Liver (tissue), 8 donors: ENCODE measurements at regions not wholly inside any gene's neighbourhood (a gene's known extent, or its start where the extent isn't known, plus 50 kb on each side); places are given as distances from the start of the nearest gene placed in this dataset.

Experiments
- DNase-seq: peaks from one replicate; pipeline ENCODE4 v3.0.0-alpha.2; 2017; ENCODE audit warnings: low spot score
- H3K27ac ChIP-seq, 2 donors: one replicate each; pipeline ENCODE4 v1.7.0; 2013; ENCODE audit warnings: inconsistent platforms in 2 of 2, low read length in 2 of 2, control low read depth in 1 of 2, low read depth in 1 of 2, mild to moderate bottlenecking in 1 of 2
- H3K27me3 ChIP-seq, 4 donors: one replicate each; pipeline versions ENCODE4 v1.6.1 to v1.7.0; 2013; ENCODE audit warnings: low read length in 3 of 4, inconsistent platforms in 1 of 4, mild to moderate bottlenecking in 1 of 4, moderate library complexity in 1 of 4; ENCODE audit not compliant: control insufficient read depth in 4 of 4, insufficient read depth in 4 of 4
- H3K36me3 ChIP-seq, 4 donors: one replicate each; pipeline versions ENCODE4 v1.6.1 to v1.7.0; 2013; ENCODE audit warnings: low read length in 3 of 4, mild to moderate bottlenecking in 3 of 4, low read depth in 1 of 4, moderate library complexity in 1 of 4; ENCODE audit not compliant: control insufficient read depth in 4 of 4, insufficient read depth in 3 of 4
- H3K4me1 ChIP-seq, 4 donors: one replicate each; pipeline versions ENCODE4 v1.6.1 to v1.7.0; 2013; ENCODE audit warnings: low read length in 3 of 4, mild to moderate bottlenecking in 3 of 4, moderate library complexity in 1 of 4; ENCODE audit not compliant: control insufficient read depth in 4 of 4, insufficient read depth in 4 of 4
- H3K4me3 ChIP-seq, 3 donors: one replicate each; pipeline versions ENCODE4 v1.6.1 to v1.7.0; 2013; ENCODE audit warnings: low read length in 3 of 3, control low read depth in 1 of 3, low read depth in 1 of 3, mild to moderate bottlenecking in 1 of 3
- H3K9ac ChIP-seq, 2 donors: one replicate each; pipeline ENCODE4 v1.7.0; 2013; ENCODE audit warnings: low read length in 2 of 2, mild to moderate bottlenecking in 2 of 2, moderate library complexity in 2 of 2, control low read depth in 1 of 2, low read depth in 1 of 2
- H3K9me3 ChIP-seq, 4 donors: one replicate each; pipeline versions ENCODE4 v1.6.1 to v1.7.0; 2013; ENCODE audit warnings: low read length in 3 of 4; ENCODE audit not compliant: control insufficient read depth in 4 of 4
- EGR1 ChIP-seq, 2 donors: IDR thresholded peaks; 2 replicates each; pipeline ENCODE4 v1.6.1; 2016 to 2018; ENCODE audit warnings: antibody characterized with exemption in 2 of 2, low read depth in 2 of 2
- FOXA1 ChIP-seq: IDR thresholded peaks from 2 replicates; pipeline ENCODE4 v1.6.1; 2016; ENCODE audit warnings: antibody characterized with exemption
- FOXA2 ChIP-seq: IDR thresholded peaks from 2 replicates; pipeline ENCODE4 v1.6.1; 2016; ENCODE audit warnings: antibody characterized with exemption
- GABPA ChIP-seq, 2 donors: IDR thresholded peaks in 1 of 2; conservative IDR thresholded peaks in 1 of 2; 2 replicates each; pipeline ENCODE4 v1.6.1; 2016; ENCODE audit warnings: antibody characterized with exemption in 2 of 2, mild to moderate bottlenecking in 1 of 2, moderate library complexity in 1 of 2
- HNF4A ChIP-seq, 2 donors: conservative IDR thresholded peaks; 2 replicates each; pipeline ENCODE4 v1.6.1; 2016; ENCODE audit warnings: antibody characterized with exemption in 2 of 2, mild to moderate bottlenecking in 2 of 2
- HNF4G ChIP-seq: IDR thresholded peaks from 2 replicates; pipeline ENCODE4 v1.6.1; 2016; ENCODE audit warnings: antibody characterized with exemption
- JUND ChIP-seq, 2 donors: IDR thresholded peaks; 2 replicates each; pipeline ENCODE4 v1.6.1; 2016; ENCODE audit warnings: antibody characterized with exemption in 2 of 2
- NR2F2 ChIP-seq: IDR thresholded peaks from 2 replicates; pipeline ENCODE4 v1.6.1; 2016; ENCODE audit warnings: antibody characterized with exemption
- RAD21 ChIP-seq, 2 donors: IDR thresholded peaks; 2 replicates each; pipeline ENCODE4 v1.6.1; 2016; ENCODE audit warnings: antibody characterized with exemption in 2 of 2, mild to moderate bottlenecking in 2 of 2
- RXRA ChIP-seq, 2 donors: IDR thresholded peaks; 2 replicates each; pipeline ENCODE4 v1.6.1; 2017 to 2018; ENCODE audit warnings: antibody characterized with exemption in 2 of 2, mild to moderate bottlenecking in 1 of 2
- SP1 ChIP-seq: IDR thresholded peaks from 2 replicates; pipeline ENCODE4 v1.6.1; 2018; ENCODE audit warnings: antibody characterized with exemption, mild to moderate bottlenecking
- TAF1 ChIP-seq: conservative IDR thresholded peaks from 2 replicates; pipeline ENCODE4 v1.6.1; 2016; ENCODE audit warnings: antibody characterized with exemption, mild to moderate bottlenecking
- YY1 ChIP-seq: IDR thresholded peaks from 2 replicates; pipeline ENCODE4 v1.6.1; 2016; ENCODE audit warnings: antibody characterized with exemption, mild to moderate bottlenecking
- WGBS: extraction: QIAGEN DNeasy Blood & Tissue Kit; methylation state at CpG from one replicate; pipeline ENCODE4 v1.1.7; 2013; 5-methylcytosine and 5-hydroxymethylcytosine counted together
- TF ChIP-seq, protein P1 (sequence below): IDR thresholded peaks from 2 replicates; pipeline ENCODE4 v1.6.1; 2016; ENCODE audit warnings: antibody characterized with exemption
- TF ChIP-seq, protein P2 (sequence below): IDR thresholded peaks from 2 replicates; pipeline ENCODE4 v1.6.1; 2016; ENCODE audit warnings: antibody characterized with exemption
- TF ChIP-seq, protein P3 (sequence below): IDR thresholded peaks from 2 replicates; pipeline ENCODE4 v1.6.1; 2016; ENCODE audit warnings: antibody characterized with exemption
- TF ChIP-seq, protein P4 (sequence below): fragments of 150-350 bp; IDR thresholded peaks from 2 replicates; pipeline ENCODE4 v1.5.1; 2017; ENCODE audit warnings: improper control_type of control experiment, low read depth, low read length; ENCODE audit not compliant: missing input control
- TF ChIP-seq, protein P5 (sequence below): IDR thresholded peaks from 2 replicates; pipeline ENCODE4 v1.6.1; 2016; ENCODE audit warnings: antibody characterized with exemption, mild to moderate bottlenecking
- donor health status: healthy.
- donor health status: healthy.
- donor health status: healthy.
- donor health status: healthy.
- donor health status: healthy.

DNA sequence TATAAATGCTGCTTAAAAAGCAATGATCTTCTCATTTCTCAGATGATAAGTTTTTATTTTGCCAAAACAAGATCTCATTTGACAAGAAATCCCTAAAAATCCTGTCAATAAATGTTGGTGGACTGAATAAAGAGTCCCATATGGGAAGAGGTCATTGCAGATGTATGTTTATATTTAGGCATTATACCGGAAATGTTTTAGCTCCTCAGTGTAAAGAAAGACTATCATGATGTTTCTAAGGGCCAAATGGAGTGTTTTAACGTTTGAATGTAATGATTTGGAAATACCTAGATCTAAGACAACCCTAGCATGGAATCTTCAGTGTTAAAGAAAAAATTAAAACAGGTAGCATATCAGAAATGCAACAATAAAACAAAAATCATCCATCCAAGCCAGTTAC lies 457.8 kb upstream of the NFE2L3 start:
- Histone ChIP-seq H3K4me3 (no peak overlapping the region), H3K9me3 (no peaks in the 10 kb centered on the region), H3K27me3 (peaks cover 0 to 3% (median 0%) of the 10 kb centered on the region in 4 donors), H3K27ac (no peak overlapping the region), H3K9ac (no peak overlapping the region), H3K36me3 (no peaks in the 10 kb centered on the region), H3K4me1 (no peaks in the 10 kb centered on the region)
- DNase-seq: no peak
- TF ChIP-seq SP1 (no peak), JUND (IDR thresholded peaks at IDR 0.05) (no peak), TAF1 (no peak), HNF4A (conservative IDR thresholded peaks at IDR 0.05) (no peak), RAD21 (IDR thresholded peaks at IDR 0.05) (no peak), EGR1 (IDR thresholded peaks at IDR 0.05; ENCODE audit: low read depth in 2 of 2) (no peak), HNF4G (no peak), NR2F2 (no peak)
- WGBS: 56% methylated on average over 2 of the region's 2 CpGs

DNA sequence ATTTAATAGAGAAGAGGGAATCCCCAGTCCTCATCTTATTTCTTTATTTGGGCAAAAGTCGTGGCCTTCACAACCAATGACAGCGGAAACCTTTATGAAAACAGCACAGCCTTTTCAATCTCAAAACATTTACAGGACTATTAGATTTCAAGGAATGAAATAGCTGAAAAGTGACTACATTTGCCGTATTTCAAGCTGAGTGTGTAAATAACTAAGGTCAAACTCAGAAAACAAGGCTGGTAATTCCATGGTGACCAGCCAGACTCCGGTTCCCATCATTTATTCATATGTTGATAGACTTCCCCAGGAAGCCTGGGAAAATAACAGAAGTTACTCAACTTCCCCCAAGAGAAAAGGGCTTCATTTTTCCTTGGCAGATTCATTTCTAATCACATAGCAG lies 457.3 kb upstream of the NFE2L3 start:
- Histone ChIP-seq H3K4me1 (no peaks in the 10 kb centered on the region), H3K27me3 (peaks cover 0 to 3% (median 0%) of the 10 kb centered on the region in 4 donors), H3K36me3 (no peaks in the 10 kb centered on the region), H3K27ac (no peak overlapping the region), H3K9me3 (no peaks in the 10 kb centered on the region), H3K4me3 (no peak overlapping the region), H3K9ac (no peak overlapping the region)
- DNase-seq: no peak
- TF ChIP-seq NR2F2: no peak
- TF ChIP-seq FOXA2: no peak
- no peak for TF ChIP-seq RXRA (IDR thresholded peaks at IDR 0.05)
- TF ChIP-seq, protein P1, sequence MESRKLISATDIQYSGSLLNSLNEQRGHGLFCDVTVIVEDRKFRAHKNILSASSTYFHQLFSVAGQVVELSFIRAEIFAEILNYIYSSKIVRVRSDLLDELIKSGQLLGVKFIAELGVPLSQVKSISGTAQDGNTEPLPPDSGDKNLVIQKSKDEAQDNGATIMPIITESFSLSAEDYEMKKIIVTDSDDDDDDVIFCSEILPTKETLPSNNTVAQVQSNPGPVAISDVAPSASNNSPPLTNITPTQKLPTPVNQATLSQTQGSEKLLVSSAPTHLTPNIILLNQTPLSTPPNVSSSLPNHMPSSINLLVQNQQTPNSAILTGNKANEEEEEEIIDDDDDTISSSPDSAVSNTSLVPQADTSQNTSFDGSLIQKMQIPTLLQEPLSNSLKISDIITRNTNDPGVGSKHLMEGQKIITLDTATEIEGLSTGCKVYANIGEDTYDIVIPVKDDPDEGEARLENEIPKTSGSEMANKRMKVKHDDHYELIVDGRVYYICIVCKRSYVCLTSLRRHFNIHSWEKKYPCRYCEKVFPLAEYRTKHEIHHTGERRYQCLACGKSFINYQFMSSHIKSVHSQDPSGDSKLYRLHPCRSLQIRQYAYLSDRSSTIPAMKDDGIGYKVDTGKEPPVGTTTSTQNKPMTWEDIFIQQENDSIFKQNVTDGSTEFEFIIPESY: no peak
- no peak for TF ChIP-seq HNF4A (conservative IDR thresholded peaks at IDR 0.05)
- no peak for TF ChIP-seq HNF4G
- TF ChIP-seq, protein P2, sequence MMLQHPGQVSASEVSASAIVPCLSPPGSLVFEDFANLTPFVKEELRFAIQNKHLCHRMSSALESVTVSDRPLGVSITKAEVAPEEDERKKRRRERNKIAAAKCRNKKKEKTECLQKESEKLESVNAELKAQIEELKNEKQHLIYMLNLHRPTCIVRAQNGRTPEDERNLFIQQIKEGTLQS: no peak
- no peak for TF ChIP-seq RAD21 (IDR thresholded peaks at IDR 0.05)
- TF ChIP-seq YY1: no peak
- no peak for TF ChIP-seq GABPA (IDR thresholded peaks at IDR 0.05 in 1 of 2, conservative IDR thresholded peaks at IDR 0.05 in 1 of 2)
- TF ChIP-seq JUND (IDR thresholded peaks at IDR 0.05): no peak
- TF ChIP-seq, protein P3, sequence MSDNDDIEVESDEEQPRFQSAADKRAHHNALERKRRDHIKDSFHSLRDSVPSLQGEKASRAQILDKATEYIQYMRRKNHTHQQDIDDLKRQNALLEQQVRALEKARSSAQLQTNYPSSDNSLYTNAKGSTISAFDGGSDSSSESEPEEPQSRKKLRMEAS: no peak
- TF ChIP-seq FOXA1: no peak
- WGBS: 67% methylated on average over 4 of the region's 4 CpGs

DNA sequence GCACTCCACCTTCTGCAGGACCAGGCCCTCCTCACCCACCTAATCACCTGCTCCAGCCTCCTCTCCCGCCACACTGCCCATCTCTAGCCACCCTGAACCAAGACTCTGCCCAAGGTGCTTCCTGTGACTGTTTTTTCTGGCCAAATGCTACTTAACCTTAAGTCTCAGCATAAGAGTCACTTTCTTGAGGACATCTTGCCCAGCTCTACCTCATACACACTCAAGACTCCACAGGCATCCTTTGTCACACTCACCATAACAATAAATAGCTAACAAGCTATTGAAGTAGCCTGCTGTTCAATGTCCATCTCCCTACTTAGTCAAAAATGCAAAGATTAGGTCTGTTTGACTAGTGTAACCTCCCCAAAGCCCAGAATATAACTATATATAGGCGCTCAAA lies 455.4 kb upstream of the NFE2L3 start:
- no peak for DNase-seq
- WGBS: 84% methylated on average over 2 of the region's 2 CpGs
- Histone ChIP-seq H3K4me3 (no peak overlapping the region), H3K9ac (no peak overlapping the region), H3K27ac (no peak overlapping the region), H3K36me3 (no peaks in the 10 kb centered on the region), H3K27me3 (peaks cover 0 to 3% (median 0%) of the 10 kb centered on the region in 4 donors), H3K9me3 (no peaks in the 10 kb centered on the region), H3K4me1 (no peaks in the 10 kb centered on the region)
- TF ChIP-seq YY1: no peak
- TF ChIP-seq, protein P4, sequence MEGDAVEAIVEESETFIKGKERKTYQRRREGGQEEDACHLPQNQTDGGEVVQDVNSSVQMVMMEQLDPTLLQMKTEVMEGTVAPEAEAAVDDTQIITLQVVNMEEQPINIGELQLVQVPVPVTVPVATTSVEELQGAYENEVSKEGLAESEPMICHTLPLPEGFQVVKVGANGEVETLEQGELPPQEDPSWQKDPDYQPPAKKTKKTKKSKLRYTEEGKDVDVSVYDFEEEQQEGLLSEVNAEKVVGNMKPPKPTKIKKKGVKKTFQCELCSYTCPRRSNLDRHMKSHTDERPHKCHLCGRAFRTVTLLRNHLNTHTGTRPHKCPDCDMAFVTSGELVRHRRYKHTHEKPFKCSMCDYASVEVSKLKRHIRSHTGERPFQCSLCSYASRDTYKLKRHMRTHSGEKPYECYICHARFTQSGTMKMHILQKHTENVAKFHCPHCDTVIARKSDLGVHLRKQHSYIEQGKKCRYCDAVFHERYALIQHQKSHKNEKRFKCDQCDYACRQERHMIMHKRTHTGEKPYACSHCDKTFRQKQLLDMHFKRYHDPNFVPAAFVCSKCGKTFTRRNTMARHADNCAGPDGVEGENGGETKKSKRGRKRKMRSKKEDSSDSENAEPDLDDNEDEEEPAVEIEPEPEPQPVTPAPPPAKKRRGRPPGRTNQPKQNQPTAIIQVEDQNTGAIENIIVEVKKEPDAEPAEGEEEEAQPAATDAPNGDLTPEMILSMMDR: no peak
- TF ChIP-seq, protein P5, sequence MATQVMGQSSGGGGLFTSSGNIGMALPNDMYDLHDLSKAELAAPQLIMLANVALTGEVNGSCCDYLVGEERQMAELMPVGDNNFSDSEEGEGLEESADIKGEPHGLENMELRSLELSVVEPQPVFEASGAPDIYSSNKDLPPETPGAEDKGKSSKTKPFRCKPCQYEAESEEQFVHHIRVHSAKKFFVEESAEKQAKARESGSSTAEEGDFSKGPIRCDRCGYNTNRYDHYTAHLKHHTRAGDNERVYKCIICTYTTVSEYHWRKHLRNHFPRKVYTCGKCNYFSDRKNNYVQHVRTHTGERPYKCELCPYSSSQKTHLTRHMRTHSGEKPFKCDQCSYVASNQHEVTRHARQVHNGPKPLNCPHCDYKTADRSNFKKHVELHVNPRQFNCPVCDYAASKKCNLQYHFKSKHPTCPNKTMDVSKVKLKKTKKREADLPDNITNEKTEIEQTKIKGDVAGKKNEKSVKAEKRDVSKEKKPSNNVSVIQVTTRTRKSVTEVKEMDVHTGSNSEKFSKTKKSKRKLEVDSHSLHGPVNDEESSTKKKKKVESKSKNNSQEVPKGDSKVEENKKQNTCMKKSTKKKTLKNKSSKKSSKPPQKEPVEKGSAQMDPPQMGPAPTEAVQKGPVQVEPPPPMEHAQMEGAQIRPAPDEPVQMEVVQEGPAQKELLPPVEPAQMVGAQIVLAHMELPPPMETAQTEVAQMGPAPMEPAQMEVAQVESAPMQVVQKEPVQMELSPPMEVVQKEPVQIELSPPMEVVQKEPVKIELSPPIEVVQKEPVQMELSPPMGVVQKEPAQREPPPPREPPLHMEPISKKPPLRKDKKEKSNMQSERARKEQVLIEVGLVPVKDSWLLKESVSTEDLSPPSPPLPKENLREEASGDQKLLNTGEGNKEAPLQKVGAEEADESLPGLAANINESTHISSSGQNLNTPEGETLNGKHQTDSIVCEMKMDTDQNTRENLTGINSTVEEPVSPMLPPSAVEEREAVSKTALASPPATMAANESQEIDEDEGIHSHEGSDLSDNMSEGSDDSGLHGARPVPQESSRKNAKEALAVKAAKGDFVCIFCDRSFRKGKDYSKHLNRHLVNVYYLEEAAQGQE: no peak
- TF ChIP-seq, protein P3: no peak
- TF ChIP-seq, protein P2: no peak
- no peak for TF ChIP-seq SP1
- TF ChIP-seq RXRA (IDR thresholded peaks at IDR 0.05): no peak
- no peak for TF ChIP-seq FOXA1
- TF ChIP-seq TAF1: no peak
- TF ChIP-seq HNF4G: no peak
